ENCODE measurements at regions not wholly inside any gene's neighbourhood (a gene's known extent, or its start where the extent isn't known, plus 50 kb on each side); places are given as distances from the start of the nearest gene placed in this dataset.

GRCh38 chr20:39871013-39871412 is 818.0 kb downstream of the MAFB start:
- TF ChIP-seq CTCF (conservative IDR thresholded peaks at IDR 0.05; ENCODE audit: low read length), result no peak
- no peak for TF ChIP-seq EZH2phosphoT487 (IDR thresholded peaks at IDR 0.05; ENCODE audit: borderline replicate concordance)
